ENCODE measurements at regions not wholly inside any gene's neighbourhood (a gene's known extent, or its start where the extent isn't known, plus 50 kb on each side); places are given as distances from the start of the nearest gene placed in this dataset.
A peak's percentile ranks its signal among the peaks of the same experiment; 100 is the strongest.
"Not testable (repeated sequence)": the region's sequence is repeated elsewhere in the genome, so short reads cannot be mapped to it uniquely, and the experiment has no call there.

- DNase-seq: no peak
Observed at GRCh38 chr7:109659261-109659660, 1089.6 kb downstream of the DNAJB9 start.

- DNase-seq: no peak
Observed at GRCh38 chr7:109660401-109660800, 1090.7 kb downstream of the DNAJB9 start.

GRCh38 chr7:109663806-109664205 is 1094.1 kb downstream of the DNAJB9 start:
- no peak for DNase-seq

- not testable (repeated sequence) for DNase-seq
Observed at GRCh38 chr7:109687269-109687668, 1117.6 kb downstream of the DNAJB9 start.

GRCh38 chr7:109692613-109693012 is 1122.9 kb downstream of the DNAJB9 start:
- not testable (repeated sequence) for DNase-seq

GRCh38 chr7:109694149-109695071 is 1124.7 kb downstream of the DNAJB9 start:
- DNase-seq: no peak

GRCh38 chr7:109695419-109695818 is 1125.7 kb downstream of the DNAJB9 start:
- DNase-seq: no peak

- no peak for DNase-seq
Observed at GRCh38 chr7:109696723-109697122, 1127.0 kb downstream of the DNAJB9 start.

GRCh38 chr7:109699661-109700060 is 1130.0 kb downstream of the DNAJB9 start:
- DNase-seq: no peak

GRCh38 chr7:109713366-109713765 is 1143.7 kb downstream of the DNAJB9 start:
- DNase-seq: peak; percentile 25

- not testable (repeated sequence) for DNase-seq
Observed at GRCh38 chr7:109719359-109719758, 1149.7 kb downstream of the DNAJB9 start.

- no peak for DNase-seq
Observed at GRCh38 chr7:109734601-109735000, 1164.9 kb downstream of the DNAJB9 start.

- no peak for DNase-seq
Observed at GRCh38 chr7:109735881-109736280, 1166.2 kb downstream of the DNAJB9 start.

- DNase-seq: no peak
Observed at GRCh38 chr7:109745677-109746410, 1176.2 kb downstream of the DNAJB9 start.

- DNase-seq: no peak
Observed at GRCh38 chr7:109751241-109751640, 1181.6 kb downstream of the DNAJB9 start.

GRCh38 chr7:109752068-109752467 is 1182.4 kb downstream of the DNAJB9 start:
- DNase-seq: no peak

GRCh38 chr7:109757713-109758112 is 1188.0 kb downstream of the DNAJB9 start:
- no peak for DNase-seq

- peak; percentile 63 for DNase-seq
Observed at GRCh38 chr7:109763611-109764010, 1193.9 kb downstream of the DNAJB9 start.

GRCh38 chr7:109772161-109772560 is 1202.5 kb downstream of the DNAJB9 start:
- DNase-seq: no peak

- DNase-seq: no peak
Observed at GRCh38 chr7:109782806-109783205, 1213.1 kb downstream of the DNAJB9 start.

GRCh38 chr7:109806548-109806947 is 1236.9 kb downstream of the DNAJB9 start:
- no peak for DNase-seq

- no peak for DNase-seq
Observed at GRCh38 chr7:109821156-109821555, 1251.5 kb downstream of the DNAJB9 start.

- no peak for DNase-seq
Observed at GRCh38 chr7:109834851-109835250, 1256.1 kb upstream of the LRRN3 start.

GRCh38 chr7:109835577-109835976 is 1255.3 kb upstream of the LRRN3 start:
- DNase-seq: no peak

Data from NCI-H446 treated with DMSO at 0.1 percent for 48 hours (cell line).